GM19043 (cell line): ENCODE measurements at regions not wholly inside any gene's neighbourhood (a gene's known extent, or its start where the extent isn't known, plus 50 kb on each side); places are given as distances from the start of the nearest gene placed in this dataset.
"Not testable (repeated sequence)": the region's sequence is repeated elsewhere in the genome, so short reads cannot be mapped to it uniquely, and the experiment has no call there.

Experiments
- ATAC-seq: cut with Tn5 transposase; IDR thresholded peaks from one replicate; pipeline ENCODE4 v1.9.1; 2021; ENCODE audit warnings: low read depth; ENCODE audit not compliant: unreplicated experiment

GRCh38 chr4:114226968-114227760 lies 247.7 kb upstream of the ARSJ start:
- ATAC-seq, result no peak

- no peak for ATAC-seq
These were observed 250.3 kb upstream of the ARSJ start for GRCh38 chr4:114229706-114230105.

GRCh38 chr4:114236171-114236769 lies 256.8 kb upstream of the ARSJ start:
- no peak for ATAC-seq

GRCh38 chr4:114237997-114238396 lies 258.6 kb upstream of the ARSJ start:
- no peak for ATAC-seq

- no peak for ATAC-seq
These were observed 270.1 kb upstream of the ARSJ start for GRCh38 chr4:114249561-114249960.

GRCh38 chr4:114249976-114250375 lies 270.5 kb upstream of the ARSJ start:
- no peak for ATAC-seq

- ATAC-seq, result no peak
These were observed 271.0 kb upstream of the ARSJ start for GRCh38 chr4:114250439-114250891.

GRCh38 chr4:114251020-114251419 lies 271.6 kb upstream of the ARSJ start:
- ATAC-seq, result no peak

- ATAC-seq, result no peak
These were observed 273.1 kb upstream of the ARSJ start for GRCh38 chr4:114252499-114252898.

- ATAC-seq, result no peak
These were observed 278.1 kb upstream of the ARSJ start for GRCh38 chr4:114257501-114257900.

- not testable (repeated sequence) for ATAC-seq
These were observed 283.0 kb upstream of the ARSJ start for GRCh38 chr4:114262421-114262820.

- no peak for ATAC-seq
These were observed 283.8 kb upstream of the ARSJ start for GRCh38 chr4:114263233-114263632.

GRCh38 chr4:114264452-114264851 lies 285.0 kb upstream of the ARSJ start:
- no peak for ATAC-seq

GRCh38 chr4:114264877-114265291 lies 285.4 kb upstream of the ARSJ start:
- ATAC-seq, result no peak

GRCh38 chr4:114265342-114265741 lies 285.9 kb upstream of the ARSJ start:
- ATAC-seq, result no peak

GRCh38 chr4:114267976-114268375 lies 288.5 kb upstream of the ARSJ start:
- ATAC-seq, result no peak

- ATAC-seq, result no peak
These were observed 291.6 kb upstream of the ARSJ start for GRCh38 chr4:114271031-114271430.

- no peak for ATAC-seq
These were observed 292.8 kb upstream of the ARSJ start for GRCh38 chr4:114272226-114272625.

GRCh38 chr4:114273238-114273637 lies 293.8 kb upstream of the ARSJ start:
- no peak for ATAC-seq

GRCh38 chr4:114277690-114278089 lies 298.2 kb upstream of the ARSJ start:
- ATAC-seq, result no peak

- ATAC-seq, result no peak
These were observed 299.6 kb upstream of the ARSJ start for GRCh38 chr4:114279066-114279465.

GRCh38 chr4:114279711-114280110 lies 300.3 kb upstream of the ARSJ start:
- ATAC-seq, result no peak
